Activated CD4-positive, alpha-beta T cell treated with anti-CD3 and anti-CD28 coated beads, Interleukin-2, amount 50 U/mL, for 16 hours (primary cell): ENCODE measurements at regions not wholly inside any gene's neighbourhood (a gene's known extent, or its start where the extent isn't known, plus 50 kb on each side); places are given as distances from the start of the nearest gene placed in this dataset.

Source experiments
- DNase-seq: peaks from one replicate; pipeline ENCODE4 v3.0.0-alpha.2; 2020

DNA sequence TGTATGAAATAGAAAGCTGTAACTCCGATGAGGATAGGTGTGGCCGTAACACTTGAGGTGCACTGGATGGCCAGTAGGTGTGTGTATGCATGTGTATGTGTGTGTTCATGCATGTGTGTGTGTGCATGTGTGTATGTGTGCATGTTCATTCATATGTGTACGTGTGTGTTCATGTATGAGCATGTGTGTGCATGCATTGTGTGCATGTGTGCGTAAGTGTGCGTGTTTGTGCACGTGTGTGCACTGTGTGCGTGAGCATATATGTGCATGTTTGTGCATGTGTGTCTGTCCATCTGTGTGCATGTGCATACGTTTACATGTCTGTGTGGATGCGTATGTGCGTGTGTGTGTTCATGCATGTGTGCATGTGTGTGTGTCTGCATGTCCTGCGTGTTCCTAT, 145.5 kb downstream of the C16orf95 start:
- no peak for DNase-seq

DNA sequence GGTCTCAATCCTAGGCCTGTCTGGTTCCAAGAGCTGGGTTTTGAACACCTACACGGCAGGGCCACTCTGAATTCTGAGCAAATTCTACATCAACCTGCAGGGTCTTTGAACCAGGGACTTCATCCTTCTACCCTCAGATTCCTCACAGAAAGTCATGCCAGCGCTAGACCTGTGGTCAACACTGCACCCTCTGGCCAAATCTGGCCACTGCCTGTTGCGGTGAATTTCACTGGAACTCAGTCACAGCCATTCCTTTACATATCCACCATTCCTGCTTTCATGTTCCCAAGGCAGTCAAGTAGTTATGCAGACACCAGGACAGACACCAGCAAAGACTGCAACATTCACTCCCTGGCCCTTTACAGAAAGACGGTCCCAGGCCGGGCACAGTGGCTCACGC, 144.6 kb downstream of the C16orf95 start:
- DNase-seq: no peak

DNA sequence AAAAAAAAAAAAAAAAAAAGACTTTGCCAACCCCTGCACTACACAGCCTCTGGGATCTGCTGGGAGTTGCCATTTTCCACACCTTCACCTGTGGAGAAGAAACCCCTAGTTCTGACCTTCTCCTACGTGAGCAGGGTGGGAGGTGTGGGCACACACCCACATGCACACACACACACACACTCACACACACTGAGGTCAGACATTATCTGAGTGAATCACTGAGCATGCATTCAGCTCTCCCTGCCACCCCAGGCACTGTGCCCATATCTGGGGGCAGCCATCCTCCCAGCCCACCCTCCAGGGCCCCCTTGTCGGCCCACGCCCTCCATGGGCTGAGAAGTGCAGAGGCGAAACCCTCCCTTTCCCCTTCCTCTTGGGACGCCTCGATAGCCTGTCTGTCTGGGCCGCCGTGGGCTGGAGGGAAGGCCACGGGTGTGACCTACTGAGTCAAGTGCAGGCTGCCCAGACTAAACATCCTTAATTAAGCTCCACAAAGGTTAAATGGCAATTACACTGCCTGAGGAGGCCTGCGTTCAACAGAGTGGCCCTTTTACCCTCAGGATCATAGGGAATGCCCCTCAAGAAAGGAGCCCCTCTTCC, 143.8 kb downstream of the C16orf95 start:
- no peak for DNase-seq

DNA sequence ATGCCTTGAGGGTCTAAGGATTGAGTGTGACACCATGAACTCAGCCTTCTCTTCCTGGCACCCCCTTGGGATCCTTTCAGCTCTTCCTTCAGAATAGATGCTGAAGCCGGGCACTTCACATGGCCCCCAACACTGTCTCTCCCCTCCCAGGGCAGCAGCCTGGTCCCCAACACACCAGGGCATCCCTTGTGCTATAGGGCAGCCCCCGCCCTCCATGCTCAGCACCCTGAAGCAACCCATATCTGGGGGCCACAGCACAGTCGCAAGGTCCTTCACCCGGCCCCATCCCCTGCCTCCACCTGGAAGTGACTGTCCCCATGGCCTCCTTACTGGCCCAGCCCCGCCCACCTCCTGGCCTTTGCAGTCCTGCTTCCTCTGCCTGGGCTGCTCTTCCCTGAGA, 143.1 kb downstream of the C16orf95 start:
- no peak for DNase-seq

DNA sequence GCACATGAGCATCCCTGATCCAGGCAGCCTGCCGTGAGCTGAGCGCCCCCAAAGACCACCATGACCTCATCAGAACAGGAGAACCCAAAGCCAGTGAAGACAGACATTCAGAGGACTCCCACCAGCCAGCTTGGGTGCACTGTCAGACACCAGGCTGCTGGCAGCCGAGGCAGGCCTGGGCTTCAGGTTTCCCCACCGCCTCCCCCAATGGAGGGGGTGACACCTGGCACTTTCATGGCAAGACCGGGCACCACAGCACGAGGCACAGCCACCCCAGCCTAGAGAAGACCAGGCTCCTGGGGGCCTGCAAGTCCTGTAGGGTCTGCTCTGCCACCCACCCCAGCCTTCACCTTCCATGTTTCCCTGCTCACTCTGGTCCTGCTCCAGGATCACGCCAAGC, 140.5 kb downstream of the C16orf95 start:
- DNase-seq: no peak

DNA sequence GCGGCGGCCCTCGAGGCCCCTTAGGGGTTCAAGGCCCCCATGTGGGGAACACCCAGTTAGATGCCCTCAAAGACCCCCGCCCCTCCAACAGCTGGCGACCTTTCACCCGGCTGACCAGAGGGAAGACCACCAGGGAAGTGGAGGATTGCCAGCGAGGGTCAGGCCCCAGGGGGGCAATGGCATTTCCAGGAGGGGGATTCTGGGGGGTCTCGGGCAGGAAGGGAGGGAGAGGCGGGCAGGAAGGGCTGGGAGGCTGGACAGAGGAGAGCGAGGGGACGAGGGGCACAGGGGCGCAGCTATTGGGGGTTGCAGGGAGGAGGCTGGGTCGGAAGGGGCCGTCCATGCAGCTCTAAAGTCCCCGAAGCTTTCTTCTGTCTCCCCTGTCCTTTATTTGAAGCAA, 139.5 kb downstream of the C16orf95 start:
- no peak for DNase-seq

DNA sequence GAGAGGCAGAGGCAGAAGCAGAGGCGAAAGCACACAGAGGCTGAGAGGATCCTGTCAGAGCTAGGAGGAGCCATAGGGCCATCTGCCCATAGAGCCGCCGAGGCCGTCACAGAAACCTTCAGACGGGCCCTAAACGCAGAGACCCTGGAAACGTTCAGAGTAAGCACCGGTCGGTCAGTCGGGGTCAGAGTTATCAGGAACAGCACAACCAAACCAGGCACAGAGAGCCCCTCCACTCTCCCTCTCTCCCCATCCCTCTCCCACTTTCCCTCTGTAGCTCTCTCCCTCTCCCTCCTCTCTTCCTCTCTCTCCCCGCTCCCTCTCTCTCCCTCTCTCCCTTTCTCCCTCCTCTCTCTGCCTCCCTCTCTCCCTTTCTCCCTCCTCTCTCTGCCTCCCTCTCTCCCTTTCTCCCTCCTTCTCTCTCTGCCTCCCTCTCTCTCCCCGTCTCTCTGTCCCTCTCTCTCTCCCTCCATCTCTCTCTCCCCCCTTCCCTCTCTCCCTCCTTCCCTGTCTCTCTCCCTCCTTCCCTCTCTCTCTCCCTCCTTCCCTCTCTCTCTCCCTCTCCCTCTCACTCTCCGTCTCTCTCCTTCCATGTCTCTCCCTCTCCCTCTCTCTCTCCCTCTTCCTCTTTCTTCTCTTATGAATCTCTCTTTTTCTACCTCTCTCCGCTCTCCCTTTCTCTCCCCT, 138.9 kb downstream of the C16orf95 start:
- no peak for DNase-seq

DNA sequence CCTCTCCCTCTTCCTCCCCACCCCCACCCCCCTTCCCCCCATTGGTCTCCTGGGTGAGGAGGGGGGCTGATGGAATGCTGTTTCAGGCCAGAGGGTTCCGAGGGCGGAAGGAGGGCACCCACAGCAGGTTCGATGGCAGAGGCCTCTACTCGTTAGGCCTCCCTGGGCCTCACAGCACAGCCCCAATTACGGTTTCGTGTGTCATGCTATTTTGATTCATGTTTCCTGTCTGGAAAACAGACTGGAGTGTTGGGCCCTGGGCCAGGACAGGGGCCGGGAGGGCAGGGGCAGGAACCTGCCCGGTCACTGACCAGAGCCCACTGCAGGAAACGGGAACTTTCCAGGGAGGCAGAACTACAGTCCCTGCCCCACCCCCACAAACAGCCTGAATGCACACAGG, 138.2 kb downstream of the C16orf95 start:
- no peak for DNase-seq

DNA sequence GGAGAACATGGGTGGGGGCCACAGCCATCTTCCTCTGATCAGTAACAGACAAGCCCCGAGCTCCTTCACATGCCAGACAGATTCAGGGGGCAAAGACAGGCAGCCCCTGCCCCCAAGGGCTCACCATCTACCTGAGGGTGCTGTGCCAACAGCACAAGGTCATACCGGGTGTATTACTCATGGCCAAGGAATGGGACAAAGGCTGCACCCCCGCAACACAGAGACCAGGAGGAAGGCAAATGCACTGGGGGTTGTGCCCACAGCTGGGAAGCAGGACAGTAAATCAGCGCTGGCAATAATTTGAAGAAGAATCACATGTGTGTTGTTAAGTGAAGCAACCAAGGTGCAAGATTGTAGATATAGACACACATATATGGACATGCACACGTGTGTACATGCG, 137.1 kb downstream of the C16orf95 start:
- DNase-seq: no peak

DNA sequence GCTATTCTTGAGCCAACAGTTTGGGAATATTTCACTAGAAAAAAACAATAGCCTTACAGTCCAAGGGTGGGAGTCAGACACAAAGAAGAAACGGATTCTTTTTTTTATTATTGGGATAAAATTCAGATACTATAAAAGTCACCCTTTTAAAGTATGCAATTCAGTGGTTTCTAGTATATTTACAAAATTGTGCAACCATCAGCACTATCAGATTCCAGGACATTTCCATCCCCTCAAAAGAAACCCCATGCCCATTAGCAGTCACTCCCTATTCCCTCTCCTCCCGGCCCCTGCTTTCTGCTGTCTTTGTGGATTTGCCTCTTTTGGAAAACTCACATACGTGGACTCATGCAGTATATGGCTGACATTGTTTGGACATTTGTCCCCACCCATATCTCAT, 134.4 kb downstream of the C16orf95 start:
- DNase-seq: no peak

DNA sequence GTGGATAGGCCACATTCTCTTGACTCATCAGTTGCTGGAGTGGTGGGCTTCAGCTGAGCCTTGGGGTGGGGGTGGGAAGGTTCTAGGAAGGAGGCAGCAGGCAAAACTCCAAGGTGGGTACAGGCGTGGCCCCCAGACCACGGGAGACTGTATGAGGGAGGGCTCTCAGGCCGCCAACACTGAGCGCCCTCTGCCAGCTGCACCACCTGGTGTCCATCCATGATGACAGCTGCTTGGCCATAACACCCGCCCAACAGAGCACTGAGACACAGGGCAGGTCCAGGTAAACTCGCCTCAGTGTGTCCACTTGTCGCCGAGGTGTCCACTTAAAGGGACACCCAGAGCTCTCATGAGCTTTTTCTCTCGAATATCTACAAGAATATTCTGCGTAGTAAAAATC, 133.5 kb downstream of the C16orf95 start:
- DNase-seq: no peak

DNA sequence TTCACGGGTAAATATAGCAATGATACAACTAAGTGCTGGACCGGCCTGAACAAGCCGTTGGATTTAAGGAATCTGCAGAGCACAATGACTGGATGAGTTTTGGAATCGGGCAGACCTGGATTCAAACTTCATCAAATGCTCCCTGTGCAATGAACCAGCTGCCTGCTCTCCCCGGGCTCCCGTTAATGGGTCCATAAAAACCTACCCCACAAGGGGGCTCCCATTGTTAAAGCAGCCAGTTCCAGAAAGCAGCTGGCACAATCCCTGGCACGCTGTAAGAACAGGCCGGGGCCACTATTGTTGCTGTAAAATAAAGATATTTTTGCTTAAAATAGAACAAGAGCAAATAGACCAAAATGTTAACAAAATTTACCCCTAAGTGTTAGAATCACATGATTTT, 131.9 kb downstream of the C16orf95 start:
- no peak for DNase-seq

DNA sequence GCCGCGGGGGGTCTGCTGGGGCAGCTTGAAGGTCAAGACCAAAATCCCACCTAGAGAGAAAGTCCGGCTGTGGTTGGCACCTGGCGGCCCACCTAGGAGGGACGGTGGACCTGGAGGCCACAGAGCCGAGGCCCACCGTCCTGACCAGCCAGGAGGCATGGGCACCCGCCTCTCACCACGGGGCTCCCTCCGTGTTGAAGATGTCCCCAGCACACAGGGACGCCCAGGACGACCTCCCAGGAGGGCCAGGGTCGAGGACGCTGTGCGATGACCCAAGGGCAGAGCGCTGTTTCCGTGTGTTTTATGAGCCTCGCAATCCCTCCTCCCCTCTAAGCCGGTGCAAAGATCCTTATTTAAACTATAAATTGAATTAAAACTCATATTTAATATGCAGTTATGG, 131.2 kb downstream of the C16orf95 start:
- no peak for DNase-seq

DNA sequence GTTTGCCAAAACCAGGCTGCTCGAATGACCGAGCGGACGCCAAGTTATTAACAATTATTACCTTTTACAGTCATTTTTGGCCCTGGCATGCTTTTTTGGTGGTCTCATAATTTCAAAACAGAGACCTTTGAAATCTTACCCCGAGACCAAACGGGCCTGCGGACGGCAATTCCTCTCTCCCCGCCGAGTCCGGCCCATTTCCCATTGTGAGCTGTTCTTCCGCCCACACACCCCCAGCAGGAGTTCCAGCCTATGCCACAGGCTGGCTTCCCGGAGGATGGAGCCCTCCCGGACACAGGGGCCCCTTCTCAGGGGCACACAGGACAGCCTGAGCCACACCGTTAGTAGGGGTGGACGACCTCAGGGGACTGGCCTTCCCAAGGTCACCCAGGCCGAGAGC, 130.7 kb downstream of the C16orf95 start:
- no peak for DNase-seq

DNA sequence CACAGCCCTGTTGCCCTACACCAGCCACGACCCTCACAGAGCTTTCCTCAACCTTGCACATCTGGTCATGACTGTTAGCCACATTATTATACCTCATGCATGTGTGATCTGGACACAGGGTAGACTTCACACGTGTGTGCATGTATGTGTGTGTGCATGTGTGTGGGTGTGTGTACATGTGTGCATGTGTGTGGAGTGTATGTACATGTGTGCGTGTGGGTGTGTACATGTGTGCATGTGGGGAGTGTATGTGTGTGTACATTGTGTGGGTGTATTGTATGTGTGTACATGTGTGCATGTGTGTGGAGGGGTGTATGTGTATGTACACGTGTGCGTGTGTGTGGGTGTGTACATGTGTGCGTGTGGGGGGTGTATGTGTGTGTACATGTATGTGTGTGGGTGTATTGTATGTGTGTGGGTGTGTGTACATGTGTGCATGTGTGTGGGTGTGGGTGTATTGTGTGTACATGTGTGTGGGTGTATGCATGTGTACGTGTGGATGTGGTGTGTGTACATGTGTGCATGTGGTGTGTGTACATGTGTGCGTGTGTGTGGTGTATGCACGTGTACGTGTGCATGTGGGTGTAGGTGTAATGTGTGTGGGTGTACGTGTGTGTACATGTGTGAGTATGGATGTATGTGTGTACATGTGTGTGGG, 130.2 kb downstream of the C16orf95 start:
- no peak for DNase-seq

DNA sequence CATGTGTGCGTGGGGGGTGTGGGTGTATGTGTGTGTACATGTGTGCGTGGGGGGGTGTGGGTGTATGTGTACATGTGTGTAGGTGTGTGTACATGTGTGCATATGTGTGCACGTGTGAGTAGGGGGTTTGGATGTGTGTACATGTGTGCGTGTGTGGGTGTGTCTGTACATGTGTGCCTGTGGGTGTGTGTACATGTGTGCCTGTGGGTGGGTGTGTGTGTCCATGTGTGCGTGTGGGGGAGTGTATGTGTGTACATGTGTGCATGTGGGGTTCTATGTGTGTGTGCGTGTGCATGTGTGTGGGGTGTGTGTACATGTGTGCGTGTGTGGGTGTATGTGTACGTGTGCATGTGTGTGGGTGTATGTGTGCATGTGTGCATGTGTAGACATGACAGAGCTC, 129.1 kb downstream of the C16orf95 start:
- DNase-seq: no peak

DNA sequence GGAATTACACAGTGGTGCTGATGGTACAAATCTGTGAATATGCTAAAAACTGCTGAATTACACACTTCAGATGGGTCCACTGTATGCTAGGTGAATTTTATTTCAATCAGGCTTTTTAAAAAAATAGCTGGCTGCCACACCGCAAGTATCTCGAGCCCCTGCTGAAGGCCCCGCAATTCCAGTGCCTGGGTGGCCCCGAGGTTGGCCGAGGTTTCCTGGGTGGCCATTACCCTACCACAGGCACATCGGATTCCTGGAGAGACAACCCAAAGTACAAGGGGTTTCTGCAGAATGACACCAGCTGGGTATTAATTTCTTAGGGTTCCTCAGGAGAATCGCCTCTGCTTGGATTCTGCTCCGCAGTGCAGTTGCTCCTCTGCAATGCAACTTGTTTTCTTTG, 127.8 kb downstream of the C16orf95 start:
- DNase-seq: no peak

DNA sequence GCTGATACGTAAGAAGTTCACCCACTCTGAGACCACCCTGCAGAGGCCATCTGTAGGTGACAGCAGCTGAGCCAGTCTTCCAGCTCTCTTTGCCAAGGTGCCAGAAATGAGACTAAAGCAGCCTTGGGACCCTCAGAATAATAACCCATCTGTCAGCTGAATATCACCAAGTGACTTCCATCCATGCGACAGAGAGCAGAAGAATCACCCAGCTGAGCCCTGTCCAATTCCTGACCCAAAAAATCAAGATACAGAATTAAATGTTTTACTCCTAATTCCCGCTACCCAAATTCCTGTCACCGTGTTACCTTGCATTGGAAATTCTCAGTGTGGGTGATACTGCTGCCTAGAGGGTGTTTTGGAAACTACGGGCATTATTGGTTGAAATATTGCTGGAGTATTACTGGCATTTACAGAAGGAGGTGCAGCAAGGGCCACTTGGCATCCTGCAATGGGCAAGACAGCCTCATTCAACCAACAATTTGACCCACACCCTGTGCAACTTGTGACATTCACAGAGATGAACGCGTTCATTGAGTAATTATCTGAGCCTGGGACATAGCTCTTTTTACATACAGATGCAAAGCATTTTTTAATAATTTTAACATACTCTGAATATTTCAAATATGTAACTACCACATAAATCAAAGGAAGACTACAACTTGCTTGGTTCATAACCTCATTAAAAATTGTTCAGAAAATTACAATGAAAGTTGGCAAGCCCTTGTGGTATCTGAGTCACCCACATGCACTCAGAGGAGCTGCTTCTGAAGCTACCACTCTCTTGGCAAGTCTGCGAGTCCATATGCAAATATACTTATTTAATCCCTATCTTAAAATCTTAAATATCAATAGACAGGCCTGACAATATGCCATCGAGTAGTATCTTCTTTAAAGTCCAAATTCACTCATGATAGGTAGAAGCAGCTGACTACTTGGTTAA, 126.6 kb downstream of the C16orf95 start:
- DNase-seq: no peak

DNA sequence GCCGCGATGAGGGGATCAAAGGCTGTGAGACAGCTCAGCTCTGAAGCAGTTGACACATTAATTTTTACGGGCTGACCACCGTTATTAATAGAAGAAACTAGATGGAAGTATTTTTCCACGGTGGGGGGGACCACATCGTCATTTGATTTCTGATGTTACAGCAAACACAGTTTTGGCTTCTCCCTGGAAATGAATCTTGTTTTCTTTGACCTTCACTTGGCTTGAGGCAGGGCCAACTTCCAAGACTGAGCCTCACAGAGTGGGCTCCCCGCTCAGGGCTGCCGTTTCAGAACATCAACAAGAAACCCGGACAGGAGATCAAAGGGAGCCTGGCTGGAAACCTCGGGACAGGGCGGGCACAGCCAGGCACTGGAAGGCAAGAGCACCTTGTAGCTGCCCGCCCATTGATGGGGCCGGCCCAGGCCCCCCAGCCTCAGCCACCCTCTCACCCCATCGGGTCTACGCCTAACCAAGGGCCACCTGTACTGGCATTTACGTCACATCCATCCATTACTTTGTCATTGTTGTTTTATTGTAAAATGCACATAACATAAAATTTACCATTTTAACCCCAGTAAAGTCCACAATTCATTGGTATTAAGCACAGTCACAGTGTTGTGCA, 124.6 kb downstream of the C16orf95 start:
- no peak for DNase-seq

DNA sequence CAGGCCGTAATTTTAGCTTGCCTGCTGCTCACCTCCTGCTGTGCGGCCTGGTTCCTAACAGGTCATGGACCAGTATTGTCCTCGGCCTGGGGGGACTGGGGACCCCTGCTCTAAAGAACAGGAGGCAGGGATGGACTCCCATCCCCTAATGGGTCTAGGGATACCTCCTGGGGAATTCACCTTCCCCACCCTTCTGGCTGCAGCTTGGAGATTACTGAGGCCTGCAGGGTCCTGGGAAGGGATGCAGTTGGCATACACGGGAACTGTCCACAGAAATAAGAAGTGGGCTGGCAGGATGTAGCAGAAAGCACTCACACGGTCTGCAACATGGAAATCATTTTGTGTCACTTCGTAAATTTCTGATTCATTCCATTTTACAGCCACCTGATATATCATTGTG, 123.0 kb downstream of the C16orf95 start:
- no peak for DNase-seq

DNA sequence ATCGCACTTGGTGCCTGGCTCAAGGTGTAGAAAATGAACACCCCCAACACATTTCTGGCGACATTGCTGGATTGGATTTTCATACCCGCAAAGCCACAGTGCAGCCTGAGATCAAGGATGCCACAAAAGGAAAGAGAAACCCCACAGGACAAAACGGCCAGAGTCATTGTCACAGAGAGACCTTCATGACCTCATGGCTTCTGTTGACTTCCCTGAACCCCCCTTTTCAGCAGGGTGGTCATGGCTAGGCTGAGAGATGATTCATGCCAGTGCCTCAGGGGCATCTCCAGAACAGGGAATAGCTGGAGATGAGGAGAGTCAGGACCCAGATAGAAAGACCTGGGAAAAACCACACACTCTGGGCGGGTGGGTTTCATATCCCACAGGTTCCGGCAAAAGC, 122.0 kb downstream of the C16orf95 start:
- no peak for DNase-seq

DNA sequence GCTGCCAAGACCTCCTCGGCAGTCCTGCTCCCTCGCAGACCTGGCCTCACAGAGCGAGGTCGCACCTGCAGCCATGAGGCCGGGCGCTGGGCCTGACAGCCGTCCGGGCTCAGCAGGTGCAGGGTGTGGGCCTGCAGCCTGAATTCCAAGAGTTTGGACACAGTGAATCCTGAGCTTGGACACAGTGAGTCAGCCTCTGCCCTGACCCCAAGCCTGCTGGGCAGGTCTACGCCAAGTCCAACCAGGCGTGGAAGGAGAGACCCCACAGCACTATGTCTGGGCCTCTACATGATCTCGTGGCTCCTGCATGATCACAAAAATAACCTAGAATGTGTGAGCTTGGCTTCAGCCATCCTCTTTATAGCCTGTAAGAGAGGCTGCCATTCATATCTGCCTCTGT, 121.0 kb downstream of the C16orf95 start:
- DNase-seq: no peak

DNA sequence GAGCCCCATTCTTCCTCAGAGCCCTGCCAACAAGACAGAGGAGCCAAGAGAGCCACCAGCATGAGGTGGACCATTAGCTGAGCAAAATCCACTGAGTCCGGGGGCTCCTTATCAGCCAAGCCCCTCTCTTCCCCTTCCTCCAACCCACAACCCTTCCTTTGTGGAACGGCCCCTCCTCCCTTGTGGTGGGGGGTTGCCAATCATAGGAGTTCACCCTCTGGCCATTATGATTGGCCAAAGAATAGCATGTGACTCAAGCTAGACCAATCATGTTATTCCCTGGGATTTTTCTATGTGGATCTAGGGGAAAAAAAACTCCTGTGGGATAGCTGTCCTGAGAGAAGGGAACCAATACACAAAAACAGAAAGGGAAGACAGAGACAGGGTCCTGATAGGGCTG, 120.5 kb downstream of the C16orf95 start:
- no peak for DNase-seq
